IMR-90 (cell line): ENCODE measurements at regions not wholly inside any gene's neighbourhood (a gene's known extent, or its start where the extent isn't known, plus 50 kb on each side); places are given as distances from the start of the nearest gene placed in this dataset.

Source experiments
- ATAC-seq: fragments of 200-7000 bp; cut with Tn5 transposase; 2 replicates; pipeline ENCODE4 v1.9.1; 2020; ENCODE audit warnings: low read depth, mild to moderate bottlenecking, moderate library complexity
- BruUV-seq: library from RNA; stranded (reverse); fragments of 400-500 nt; replicated peaks from 2 replicates; lab custom pipeline; 2021; lab: Mats Ljungman, UMichigan
- CTCF ChIA-PET: fragments of 300-600 bp; formaldehyde crosslinking; extraction: SDS; loops from one replicate; lab custom pipeline; 2021; ENCODE audit warnings: antibody characterized with exemption; lab: Yijun Ruan, JAX
- POLR2A ChIA-PET: fragments of 300-600 bp; sonication (Branson Sonifier 250); formaldehyde crosslinking; loops from one replicate; lab custom pipeline; 2022; ENCODE audit warnings: antibody characterized with exemption; ENCODE audit not compliant: unreplicated experiment; lab: Charles Lee
- DNase-seq: peaks from one replicate; pipeline ENCODE4 v3.0.0; 2013
- H2AFZ ChIP-seq: replicated peaks from 2 replicates; pipeline ENCODE3; 2013; ENCODE audit warnings: low read length, mild to moderate bottlenecking; ENCODE audit not compliant: poor library complexity
- H2AK5ac ChIP-seq: 2 replicates; pipeline ENCODE4 v1.6.1; 2013; ENCODE audit warnings: low read depth, low read length, inconsistent platforms
- H2AK9ac ChIP-seq: replicated peaks from 2 replicates; pipeline ENCODE3; 2013; ENCODE audit warnings: mild to moderate bottlenecking, low read depth, low read length, moderate library complexity; ENCODE audit not compliant: poor library complexity
- H2BK120ac ChIP-seq: 2 replicates; pipeline ENCODE4 v1.6.1; 2013; ENCODE audit warnings: low read depth, low read length, inconsistent platforms
- H2BK15ac ChIP-seq: 3 replicates; pipeline ENCODE4 v1.6.1; 2013; ENCODE audit warnings: low read depth, low read length, inconsistent platforms
- H2BK20ac ChIP-seq: 2 replicates; pipeline ENCODE4 v1.6.1; 2013; ENCODE audit warnings: low read depth, mild to moderate bottlenecking, inconsistent platforms, low read length, moderate library complexity
- H2BK5ac ChIP-seq: 2 replicates; pipeline ENCODE4 v1.6.1; 2013; ENCODE audit warnings: mild to moderate bottlenecking, low read depth, low read length, inconsistent platforms; ENCODE audit not compliant: poor library complexity, severe bottlenecking
- H3K14ac ChIP-seq: replicated peaks from 2 replicates; pipeline ENCODE4 v1.6.1; 2013; ENCODE audit warnings: low read depth, low read length, inconsistent platforms
- H3K18ac ChIP-seq: 2 replicates; pipeline ENCODE4 v1.6.1; 2013; ENCODE audit warnings: low read depth, low read length, control low read depth
- H3K23ac ChIP-seq: 2 replicates; pipeline ENCODE4 v1.6.1; 2013; ENCODE audit warnings: low read depth, low read length, inconsistent platforms
- H3K27ac ChIP-seq: 2 replicates; pipeline ENCODE4 v1.5.1; 2013; ENCODE audit warnings: mild to moderate bottlenecking, control low read depth, low read length; ENCODE audit not compliant: insufficient read depth
- H3K27me3 ChIP-seq: 2 replicates; pipeline ENCODE4 v1.6.1; 2013; ENCODE audit warnings: low read length; ENCODE audit not compliant: control insufficient read depth, insufficient read depth
- H3K36me3 ChIP-seq: 2 replicates; pipeline ENCODE4 v1.6.1; 2013; ENCODE audit warnings: low read length, mixed read lengths; ENCODE audit not compliant: control insufficient read depth, insufficient read depth
- H3K4ac ChIP-seq: 2 replicates; pipeline ENCODE4 v1.6.1; 2013; ENCODE audit warnings: low read depth, low read length, inconsistent platforms
- H3K4me1 ChIP-seq: 2 replicates; pipeline ENCODE4 v1.6.1; 2013; ENCODE audit warnings: low read length, mixed read lengths; ENCODE audit not compliant: control insufficient read depth, insufficient read depth
- H3K4me2 ChIP-seq: 2 replicates; pipeline ENCODE4 v1.6.1; 2013; ENCODE audit warnings: low read depth, mild to moderate bottlenecking, control low read depth, low read length, moderate library complexity
- H3K4me3 ChIP-seq: 2 replicates; pipeline ENCODE4 v1.5.1; 2013; ENCODE audit warnings: low read depth, mild to moderate bottlenecking, control low read depth, low read length, moderate library complexity; ENCODE audit not compliant: insufficient read depth
- H3K56ac ChIP-seq: 2 replicates; pipeline ENCODE4 v1.6.1; 2013; ENCODE audit warnings: low read length, inconsistent platforms; ENCODE audit not compliant: insufficient read depth; ENCODE audit errors: extremely low read depth
- H3K79me1 ChIP-seq, 2 experiments: 2 replicates each; pipeline ENCODE4 v1.6.1; 2013; ENCODE audit warnings: low read length in 2 of 2, inconsistent platforms in 1 of 2, low read depth in 1 of 2
- H3K9ac ChIP-seq: 2 replicates; pipeline ENCODE4 v1.6.1; 2013; ENCODE audit warnings: low read depth, low read length, control low read depth
- H3K9me1 ChIP-seq: 2 replicates; pipeline ENCODE4 v1.6.1; 2013; ENCODE audit warnings: low read length, inconsistent platforms; ENCODE audit not compliant: insufficient read depth
- H3K9me3 ChIP-seq: 2 replicates; pipeline ENCODE4 v1.6.1; 2013; ENCODE audit warnings: low read length; ENCODE audit not compliant: control insufficient read depth, insufficient read depth
- H4K20me1 ChIP-seq: 2 replicates; pipeline ENCODE4 v1.6.1; 2013; ENCODE audit warnings: low read length, inconsistent platforms; ENCODE audit not compliant: insufficient read depth
- H4K5ac ChIP-seq: 2 replicates; pipeline ENCODE4 v1.6.1; 2013; ENCODE audit warnings: mild to moderate bottlenecking, low read depth, low read length, control low read depth
- H4K8ac ChIP-seq, 2 experiments: 2 replicates each; pipeline ENCODE4 v1.6.1; 2013; ENCODE audit warnings: low read depth in 2 of 2, low read length in 2 of 2, control low read depth in 1 of 2, inconsistent platforms in 1 of 2
- H4K91ac ChIP-seq: 2 replicates; pipeline ENCODE4 v1.6.1; 2013; ENCODE audit warnings: low read depth, low read length, inconsistent platforms; ENCODE audit not compliant: insufficient read depth
- BHLHE40 ChIP-seq: fragments of 150-350 bp; IDR thresholded peaks from 2 replicates; pipeline ENCODE4 v1.6.1; 2016; ENCODE audit warnings: mild to moderate bottlenecking, low read depth, low read length
- CEBPB ChIP-seq: IDR thresholded peaks from 2 replicates; pipeline ENCODE4 v1.6.1; 2012; ENCODE audit warnings: low read depth, low read length, improper control_type of control experiment
- CHD1 ChIP-seq: IDR thresholded peaks from 2 replicates; pipeline ENCODE4 v1.6.1; 2012; ENCODE audit warnings: low read depth, low read length, improper control_type of control experiment
- SMC3 ChIP-seq: fragments of 150-350 bp; IDR thresholded peaks from 2 replicates; pipeline ENCODE4 v1.6.1; 2016; ENCODE audit warnings: low read depth, mild to moderate bottlenecking, antibody characterized with exemption, low read length, moderate library complexity
- WGBS, 2 experiments: methylation state at CpG; one replicate each; pipeline versions ENCODE4 v1.1.5 to v1.1.7; 2013; ENCODE audit warnings: missing lambda C conversion rate in 2 of 2; ENCODE audit not compliant: insufficient read length in 1 of 2; ENCODE audit errors: extremely low coverage in 2 of 2; 5-methylcytosine and 5-hydroxymethylcytosine counted together
- dilution Hi-C: fragments of 300-500 bp; cut with HindIII; formaldehyde crosslinking; loops from one replicate; pipeline ENCODE4 v1.14.3; 2018; ENCODE audit warnings: low sequenced_read_pairs; ENCODE audit not compliant: unreplicated experiment
- in situ Hi-C: fragments of 300-500 bp; cut with MboI; formaldehyde crosslinking; loops from 3 replicates; pipeline ENCODE4 v1.14.3; 2019; ENCODE audit warnings: low sequenced_read_pairs, inconsistent platforms, mixed read lengths
- intact Hi-C: fragments of 100-400 bp; cut with micrococcal nuclease; formaldehyde crosslinking; loops from 2 replicates; pipeline ENCODE4 v1.10.0; 2022

GRCh38 chr2:51723691-51724090 lies 691.8 kb upstream of the NRXN1 start:
- no TSS peak for BruUV-seq
- Histone ChIP-seq H4K91ac (no peak overlapping the region), H3K9ac (no peak overlapping the region), H4K5ac (peak overlapping the region; percentile 38; the same call in 1 of the 2 replicates), H2AK9ac (no peak overlapping the region), H3K27ac (no peak overlapping the region), H2BK120ac (peak overlapping the region; percentile 30), H2BK20ac (no peak overlapping the region), H3K36me3 (no peaks in the 10 kb centered on the region), H3K9me3 (no peaks in the 10 kb centered on the region), H3K4me1 (peaks cover 3% of the 10 kb centered on the region), H2AFZ (no peak overlapping the region), H3K4ac (no peak overlapping the region), H3K56ac (no peak overlapping the region), H4K20me1 (no peaks in the 10 kb centered on the region), H3K4me2 (no peak overlapping the region), H3K9me1 (no peaks in the 10 kb centered on the region), H4K8ac (no peak overlapping the region; a peak in 1 of 4 replicates), H3K4me3 (no peak overlapping the region), H2BK15ac (no peak overlapping the region), H3K18ac (peak overlapping the region; percentile 89; the same call in 1 of the 2 replicates), H3K79me1 (no peaks in the 10 kb centered on the region), H3K23ac (no peak overlapping the region), H3K14ac (no peak overlapping the region), H2BK5ac (peak overlapping the region; percentile 53), H3K27me3 (no peaks in the 10 kb centered on the region), H2AK5ac (no peak overlapping the region)
- in situ Hi-C loops (no loop called here), intact Hi-C loops (loop anchor here (5.0 kb wide), 1 partner anchor 274 kb away; no protein-coding TSS in a partner anchor), dilution Hi-C loops (no loop called here)
- CTCF ChIA-PET, result no interaction called here
- ATAC-seq (no peak), DNase-seq (peak; percentile 36)
- TF ChIP-seq CEBPB (no peak), CHD1 (no peak), BHLHE40 (no peak), SMC3 (no peak)
- 40% methylated on average over 1 of the region's 1 CpG; no CpG with 5 or more reads in 1 of the 2 experiments for WGBS, 2 experiments
- POLR2A ChIA-PET, result no interaction called here
